ENCODE measurements at regions not wholly inside any gene's neighbourhood (a gene's known extent, or its start where the extent isn't known, plus 50 kb on each side); places are given as distances from the start of the nearest gene placed in this dataset.

DNA sequence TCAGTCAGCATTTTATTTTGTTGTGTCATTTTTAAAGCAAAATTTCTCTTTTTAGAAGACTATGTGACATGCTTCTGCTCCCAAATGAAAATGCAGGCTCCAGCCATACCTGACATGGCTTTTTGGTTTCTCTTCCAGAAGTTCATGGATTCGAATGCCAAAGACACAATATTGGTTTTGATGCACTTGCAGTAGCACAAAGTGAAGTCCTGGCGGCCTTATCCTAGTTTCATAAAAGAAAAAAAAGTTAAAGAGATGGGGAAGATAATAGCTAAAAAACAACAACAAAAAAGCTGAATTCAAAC lies 62.7 kb downstream of the NR2F2 start:
- TF ChIP-seq POLR2AphosphoS5 (IDR thresholded peaks at IDR 0.05; ENCODE audit: low read depth, low read length) (no peak), TAF1 (IDR thresholded peaks at IDR 0.05; ENCODE audit: borderline replicate concordance, insufficient read depth, low read length) (no peak), SIN3A (IDR thresholded peaks at IDR 0.05; ENCODE audit: borderline replicate concordance, insufficient read depth, low read length) (no peak), FOXP2 (optimal IDR thresholded peaks at IDR 0.05; ENCODE audit: borderline replicate concordance, extremely low read depth, extremely low read length, insufficient read depth) (no peak)
- TF ChIP-seq, protein P1, sequence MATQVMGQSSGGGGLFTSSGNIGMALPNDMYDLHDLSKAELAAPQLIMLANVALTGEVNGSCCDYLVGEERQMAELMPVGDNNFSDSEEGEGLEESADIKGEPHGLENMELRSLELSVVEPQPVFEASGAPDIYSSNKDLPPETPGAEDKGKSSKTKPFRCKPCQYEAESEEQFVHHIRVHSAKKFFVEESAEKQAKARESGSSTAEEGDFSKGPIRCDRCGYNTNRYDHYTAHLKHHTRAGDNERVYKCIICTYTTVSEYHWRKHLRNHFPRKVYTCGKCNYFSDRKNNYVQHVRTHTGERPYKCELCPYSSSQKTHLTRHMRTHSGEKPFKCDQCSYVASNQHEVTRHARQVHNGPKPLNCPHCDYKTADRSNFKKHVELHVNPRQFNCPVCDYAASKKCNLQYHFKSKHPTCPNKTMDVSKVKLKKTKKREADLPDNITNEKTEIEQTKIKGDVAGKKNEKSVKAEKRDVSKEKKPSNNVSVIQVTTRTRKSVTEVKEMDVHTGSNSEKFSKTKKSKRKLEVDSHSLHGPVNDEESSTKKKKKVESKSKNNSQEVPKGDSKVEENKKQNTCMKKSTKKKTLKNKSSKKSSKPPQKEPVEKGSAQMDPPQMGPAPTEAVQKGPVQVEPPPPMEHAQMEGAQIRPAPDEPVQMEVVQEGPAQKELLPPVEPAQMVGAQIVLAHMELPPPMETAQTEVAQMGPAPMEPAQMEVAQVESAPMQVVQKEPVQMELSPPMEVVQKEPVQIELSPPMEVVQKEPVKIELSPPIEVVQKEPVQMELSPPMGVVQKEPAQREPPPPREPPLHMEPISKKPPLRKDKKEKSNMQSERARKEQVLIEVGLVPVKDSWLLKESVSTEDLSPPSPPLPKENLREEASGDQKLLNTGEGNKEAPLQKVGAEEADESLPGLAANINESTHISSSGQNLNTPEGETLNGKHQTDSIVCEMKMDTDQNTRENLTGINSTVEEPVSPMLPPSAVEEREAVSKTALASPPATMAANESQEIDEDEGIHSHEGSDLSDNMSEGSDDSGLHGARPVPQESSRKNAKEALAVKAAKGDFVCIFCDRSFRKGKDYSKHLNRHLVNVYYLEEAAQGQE (IDR thresholded peaks at IDR 0.05; ENCODE audit: insufficient read depth in 1 of 2, low read depth in 2 of 2, low read length in 2 of 2) = no peak

Measured in PFSK-1 (cell line).